Lung (tissue), 11 donors: ENCODE measurements at regions not wholly inside any gene's neighbourhood (a gene's known extent, or its start where the extent isn't known, plus 50 kb on each side); places are given as distances from the start of the nearest gene placed in this dataset.
"Not testable (repeated sequence)": the region's sequence is repeated elsewhere in the genome, so short reads cannot be mapped to it uniquely, and the experiment has no call there.

Experiments
- ATAC-seq: fragments of 200-7000 bp; cut with Tn5 transposase; one replicate; pipeline ENCODE4 v1.9.1; 2020; ENCODE audit warnings: moderate number of reproducible peaks; ENCODE audit not compliant: insufficient read depth, low FRiP score
- DNase-seq, 3 donors: peaks; one replicate each; pipeline ENCODE4 v3.0.0-alpha.2; 2013 to 2017
- H3K27ac ChIP-seq, 2 donors: one replicate each; pipeline ENCODE4 v1.5.1; 2013; ENCODE audit warnings: mild to moderate bottlenecking in 2 of 2, moderate library complexity in 2 of 2, control low read depth in 1 of 2, inconsistent platforms in 1 of 2, low read depth in 1 of 2, low read length in 1 of 2
- H3K27me3 ChIP-seq, 3 donors: one replicate each; pipeline ENCODE4 v1.5.1; 2013; ENCODE audit warnings: low read length in 2 of 3; ENCODE audit not compliant: control insufficient read depth in 3 of 3, insufficient read depth in 3 of 3
- H3K36me3 ChIP-seq, 4 donors: one replicate each; pipeline ENCODE4 v1.5.1; 2013; ENCODE audit warnings: low read length in 4 of 4, mild to moderate bottlenecking in 1 of 4, moderate library complexity in 1 of 4; ENCODE audit not compliant: control insufficient read depth in 4 of 4, insufficient read depth in 4 of 4
- H3K4me1 ChIP-seq, 5 donors: one replicate each; pipeline ENCODE4 v1.5.1; 2013; ENCODE audit warnings: low read length in 5 of 5, mild to moderate bottlenecking in 2 of 5, moderate library complexity in 1 of 5; ENCODE audit not compliant: control insufficient read depth in 5 of 5, insufficient read depth in 5 of 5
- H3K4me3 ChIP-seq: one replicate; pipeline ENCODE4 v1.5.1; 2013; ENCODE audit warnings: mild to moderate bottlenecking, control low read depth, moderate library complexity
- H3K9ac ChIP-seq, 2 donors: one replicate each; pipeline ENCODE4 v1.5.1; 2013; ENCODE audit warnings: low read length in 2 of 2, control low read depth in 1 of 2; ENCODE audit not compliant: insufficient read depth in 1 of 2
- H3K9me3 ChIP-seq, 4 donors: one replicate each; pipeline ENCODE4 v1.5.1; 2013; ENCODE audit warnings: low read length in 3 of 4, mild to moderate bottlenecking in 1 of 4, moderate library complexity in 1 of 4; ENCODE audit not compliant: control insufficient read depth in 4 of 4, insufficient read depth in 3 of 4
- WGBS, 2 donors: extraction: QIAGEN DNeasy Blood & Tissue Kit; methylation state at CpG; one replicate each; pipeline ENCODE4 v1.1.7; 2013; 5-methylcytosine and 5-hydroxymethylcytosine counted together
- TF ChIP-seq, protein P1 (sequence below): IDR thresholded peaks from 2 replicates; pipeline ENCODE4 v1.5.1; 2012; ENCODE audit warnings: mild to moderate bottlenecking; ENCODE audit errors: control extremely low read depth, extremely low read depth
- donor health status: control.
- donor health status: control.
- donor health status: Bipolar disorder and iron deficiency.
- donor health status: healthy.
- donor health status: DM: yes; HTN: yes; CAD: no.

DNA sequence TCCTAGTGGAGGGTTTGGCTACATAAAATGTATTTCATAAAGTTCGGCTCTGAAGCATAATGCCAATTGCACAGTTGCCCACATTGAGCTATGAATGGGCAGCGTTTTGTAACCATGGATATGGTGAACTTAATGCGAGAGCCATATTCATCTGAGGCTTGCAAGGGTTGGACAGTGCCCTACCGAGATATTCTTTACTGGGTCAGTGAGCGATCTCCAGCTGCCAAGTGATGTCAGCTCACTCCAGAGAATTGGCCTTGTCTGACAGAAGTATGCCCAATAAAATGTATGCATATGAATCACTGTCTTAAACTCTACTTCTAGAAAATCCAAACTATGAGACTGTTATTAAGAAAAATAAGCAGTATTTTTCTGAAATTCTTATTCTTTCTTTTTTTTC lies 719.6 kb upstream of the CDH18 start:
- H3K9ac ChIP-seq, H3K4me1 ChIP-seq, H3K27me3 ChIP-seq, ATAC-seq, H3K4me3 ChIP-seq, H3K9me3 ChIP-seq, DNase-seq, H3K36me3 ChIP-seq, H3K27ac ChIP-seq: not testable (repeated sequence)
- WGBS, 2 donors = 79 to 88% methylated on average over 5 of the region's 5 CpGs

DNA sequence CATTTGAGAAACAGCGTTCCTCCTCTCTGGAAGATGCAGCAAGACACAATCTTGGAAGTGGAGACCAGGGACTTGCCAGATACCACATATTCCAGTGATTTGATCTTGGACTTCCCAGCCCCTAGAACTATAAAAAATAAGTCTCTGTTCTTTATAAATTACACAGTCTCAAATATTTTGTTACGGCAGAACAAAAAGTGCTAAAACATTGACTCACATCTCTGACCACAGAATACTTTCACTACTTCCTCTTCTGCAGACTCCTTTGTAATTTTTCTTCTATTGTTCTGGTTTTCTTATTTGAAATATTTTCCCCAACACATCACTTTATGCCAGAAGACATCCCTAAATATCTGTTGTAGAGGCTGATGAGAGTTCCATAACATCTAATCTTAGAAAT lies 706.1 kb upstream of the CDH18 start:
- Histone ChIP-seq H3K9ac (no peak overlapping the region), H3K9me3 (no peaks in the 10 kb centered on the region), H3K4me1 (no peaks in the 10 kb centered on the region), H3K27ac (no peak overlapping the region), H3K4me3 (no peak overlapping the region), H3K36me3 (no peaks in the 10 kb centered on the region), H3K27me3 (no peaks in the 10 kb centered on the region)
- ATAC-seq (no peak), DNase-seq (no peak)
- 35% methylated on average over 2 of the region's 2 CpGs for WGBS, 2 donors
- TF ChIP-seq, protein P1, sequence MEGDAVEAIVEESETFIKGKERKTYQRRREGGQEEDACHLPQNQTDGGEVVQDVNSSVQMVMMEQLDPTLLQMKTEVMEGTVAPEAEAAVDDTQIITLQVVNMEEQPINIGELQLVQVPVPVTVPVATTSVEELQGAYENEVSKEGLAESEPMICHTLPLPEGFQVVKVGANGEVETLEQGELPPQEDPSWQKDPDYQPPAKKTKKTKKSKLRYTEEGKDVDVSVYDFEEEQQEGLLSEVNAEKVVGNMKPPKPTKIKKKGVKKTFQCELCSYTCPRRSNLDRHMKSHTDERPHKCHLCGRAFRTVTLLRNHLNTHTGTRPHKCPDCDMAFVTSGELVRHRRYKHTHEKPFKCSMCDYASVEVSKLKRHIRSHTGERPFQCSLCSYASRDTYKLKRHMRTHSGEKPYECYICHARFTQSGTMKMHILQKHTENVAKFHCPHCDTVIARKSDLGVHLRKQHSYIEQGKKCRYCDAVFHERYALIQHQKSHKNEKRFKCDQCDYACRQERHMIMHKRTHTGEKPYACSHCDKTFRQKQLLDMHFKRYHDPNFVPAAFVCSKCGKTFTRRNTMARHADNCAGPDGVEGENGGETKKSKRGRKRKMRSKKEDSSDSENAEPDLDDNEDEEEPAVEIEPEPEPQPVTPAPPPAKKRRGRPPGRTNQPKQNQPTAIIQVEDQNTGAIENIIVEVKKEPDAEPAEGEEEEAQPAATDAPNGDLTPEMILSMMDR = no peak

DNA sequence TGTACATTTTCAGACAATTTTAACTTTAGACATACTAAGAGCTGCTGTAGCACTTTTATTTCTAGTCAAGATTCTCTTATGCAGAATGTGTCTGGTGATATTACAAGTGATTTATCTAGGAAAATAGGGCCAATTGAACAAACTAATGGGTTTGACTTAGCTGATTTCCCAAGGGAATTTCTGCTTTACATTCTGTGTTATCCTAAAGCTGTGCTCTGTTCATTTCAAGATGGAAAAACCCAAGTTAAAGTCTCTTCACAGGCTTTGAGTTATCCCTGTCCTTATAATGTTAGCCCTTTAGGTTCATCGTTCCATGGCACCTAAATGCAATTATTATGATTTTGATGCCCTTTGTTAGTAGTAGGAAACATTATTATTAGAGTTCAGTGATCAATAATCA lies 704.9 kb upstream of the CDH18 start:
- Histone ChIP-seq H3K9ac (no peak overlapping the region), H3K4me1 (no peaks in the 10 kb centered on the region), H3K27ac (no peak overlapping the region), H3K36me3 (no peaks in the 10 kb centered on the region), H3K27me3 (no peaks in the 10 kb centered on the region), H3K4me3 (no peak overlapping the region), H3K9me3 (no peaks in the 10 kb centered on the region)
- 85 to 87% methylated on average over 1 of the region's 1 CpG for WGBS, 2 donors
- no peak for ATAC-seq
- TF ChIP-seq, protein P1 = no peak
- DNase-seq = no peak

DNA sequence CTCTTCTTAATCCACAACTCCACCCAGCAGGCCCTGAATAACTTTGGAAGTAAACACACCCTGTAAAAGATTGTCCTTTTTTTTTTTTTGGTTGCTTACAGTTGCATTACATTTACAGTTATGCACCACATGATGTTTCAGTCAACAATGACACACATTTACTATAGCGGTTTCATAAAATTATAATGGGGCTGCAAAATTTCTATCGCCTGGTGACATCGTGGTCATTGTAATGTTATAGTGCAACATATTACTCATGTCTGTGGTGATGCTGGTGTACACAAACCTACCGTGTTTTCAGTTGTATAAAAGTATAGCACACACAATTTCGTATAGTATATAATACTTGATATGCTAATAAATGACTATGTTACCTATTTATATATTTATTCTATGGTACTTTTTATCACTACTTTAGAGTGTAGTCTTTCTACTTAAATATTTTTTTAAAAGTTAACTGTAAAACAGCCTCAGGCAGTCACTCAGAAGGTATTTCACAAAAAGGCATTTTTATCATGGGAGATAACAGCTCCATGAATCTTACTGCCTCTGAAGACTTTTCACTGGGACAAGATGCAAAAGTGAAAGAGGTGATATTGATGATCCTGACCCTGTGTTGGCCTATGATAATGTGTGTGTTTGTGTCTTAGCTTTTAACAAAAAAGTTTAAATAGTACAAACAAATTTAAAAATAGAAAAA lies 695.4 kb upstream of the CDH18 start:
- no peak for ATAC-seq
- Histone ChIP-seq H3K9ac (no peak overlapping the region), H3K4me1 (no peaks in the 10 kb centered on the region), H3K9me3 (peaks cover 0 to 2% (median 0%) of the 10 kb centered on the region in 4 donors), H3K4me3 (no peak overlapping the region), H3K27me3 (no peaks in the 10 kb centered on the region), H3K36me3 (no peaks in the 10 kb centered on the region), H3K27ac (no peak overlapping the region)
- WGBS, 2 donors = 80 to 88% methylated on average over 5 of the region's 5 CpGs
- TF ChIP-seq, protein P1 = no peak
- no peak for DNase-seq
